GM19023 (cell line): ENCODE measurements at regions not wholly inside any gene's neighbourhood (a gene's known extent, or its start where the extent isn't known, plus 50 kb on each side); places are given as distances from the start of the nearest gene placed in this dataset.
"Not testable (repeated sequence)": the region's sequence is repeated elsewhere in the genome, so short reads cannot be mapped to it uniquely, and the experiment has no call there.

Experiments
- ATAC-seq: cut with Tn5 transposase; IDR thresholded peaks from one replicate; pipeline ENCODE4 v1.9.1; 2021; ENCODE audit warnings: mild to moderate bottlenecking, moderate library complexity; ENCODE audit not compliant: unreplicated experiment

- ATAC-seq, result no peak
These were observed 193.4 kb upstream of the TOX3 start for GRCh38 chr16:52740333-52740732.

GRCh38 chr16:52738992-52739391, 192.0 kb upstream of the TOX3 start:
- not testable (repeated sequence) for ATAC-seq

GRCh38 chr16:52731219-52731875, 184.4 kb upstream of the TOX3 start:
- no peak for ATAC-seq

- ATAC-seq, result no peak
These were observed 182.8 kb upstream of the TOX3 start for GRCh38 chr16:52729731-52730130.

- no peak for ATAC-seq
These were observed 180.9 kb upstream of the TOX3 start for GRCh38 chr16:52727849-52728248.

GRCh38 chr16:52727441-52727840, 180.5 kb upstream of the TOX3 start:
- no peak for ATAC-seq

GRCh38 chr16:52725461-52725860, 178.5 kb upstream of the TOX3 start:
- ATAC-seq, result no peak

- ATAC-seq, result no peak
These were observed 178.1 kb upstream of the TOX3 start for GRCh38 chr16:52725043-52725442.

- no peak for ATAC-seq
These were observed 174.4 kb upstream of the TOX3 start for GRCh38 chr16:52721331-52721730.

GRCh38 chr16:52718046-52718445, 171.1 kb upstream of the TOX3 start:
- no peak for ATAC-seq

- ATAC-seq, result no peak
These were observed 166.8 kb upstream of the TOX3 start for GRCh38 chr16:52713740-52714139.

GRCh38 chr16:52709306-52709705, 162.4 kb upstream of the TOX3 start:
- no peak for ATAC-seq

GRCh38 chr16:52708476-52708875, 161.5 kb upstream of the TOX3 start:
- no peak for ATAC-seq

- no peak for ATAC-seq
These were observed 160.9 kb upstream of the TOX3 start for GRCh38 chr16:52707676-52708337.

- no peak for ATAC-seq
These were observed 158.2 kb upstream of the TOX3 start for GRCh38 chr16:52705122-52705521.

- no peak for ATAC-seq
These were observed 151.0 kb upstream of the TOX3 start for GRCh38 chr16:52697971-52698370.

- no peak for ATAC-seq
These were observed 149.2 kb upstream of the TOX3 start for GRCh38 chr16:52696126-52696525.

- no peak for ATAC-seq
These were observed 143.5 kb upstream of the TOX3 start for GRCh38 chr16:52690468-52690867.

- no peak for ATAC-seq
These were observed 134.1 kb upstream of the TOX3 start for GRCh38 chr16:52680993-52681392.

- no peak for ATAC-seq
These were observed 130.6 kb upstream of the TOX3 start for GRCh38 chr16:52677501-52677900.

- ATAC-seq, result no peak
These were observed 130.0 kb upstream of the TOX3 start for GRCh38 chr16:52676959-52677358.

GRCh38 chr16:52671590-52671989, 124.6 kb upstream of the TOX3 start:
- ATAC-seq, result no peak

- ATAC-seq, result no peak
These were observed 111.0 kb upstream of the TOX3 start for GRCh38 chr16:52657924-52658323.
